Inflammatory macrophage treated with lipopolysaccharide for 1 hour (primary cell): ENCODE measurements at regions not wholly inside any gene's neighbourhood (a gene's known extent, or its start where the extent isn't known, plus 50 kb on each side); places are given as distances from the start of the nearest gene placed in this dataset.

Experiments
- DNase-seq, 2 donors: peaks; one replicate each; pipeline ENCODE4 v3.0.0-alpha.2; 2020 to 2022

GRCh38 chr9:107931071-107931715 lies 441.6 kb upstream of the KLF4 start:
- no peak for DNase-seq

DNA sequence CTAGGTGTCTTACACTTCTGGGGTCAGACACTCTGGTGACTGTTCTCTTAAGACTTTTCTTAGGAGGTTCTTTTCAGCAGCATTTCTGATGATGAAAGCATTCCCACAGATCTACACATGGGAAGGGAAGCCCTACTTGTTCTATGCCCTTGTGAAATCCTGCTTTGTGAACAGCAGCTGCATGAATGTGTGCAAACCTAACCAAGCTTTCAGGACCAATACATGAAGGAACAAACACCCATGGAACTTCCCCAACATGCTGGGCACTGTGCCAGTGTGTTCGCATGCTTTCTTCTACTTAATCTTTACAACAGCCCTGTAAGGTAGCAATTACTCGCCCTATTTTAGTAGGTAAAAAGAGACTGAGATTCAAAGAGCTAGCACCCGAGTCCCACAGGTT lies 439.9 kb upstream of the KLF4 start:
- peak; percentile 85 for DNase-seq

- DNase-seq, result no peak
These were observed 439.3 kb upstream of the KLF4 start for GRCh38 chr9:107928701-107929371.

- no peak for DNase-seq
These were observed 437.7 kb upstream of the KLF4 start for GRCh38 chr9:107927276-107927675.

DNA sequence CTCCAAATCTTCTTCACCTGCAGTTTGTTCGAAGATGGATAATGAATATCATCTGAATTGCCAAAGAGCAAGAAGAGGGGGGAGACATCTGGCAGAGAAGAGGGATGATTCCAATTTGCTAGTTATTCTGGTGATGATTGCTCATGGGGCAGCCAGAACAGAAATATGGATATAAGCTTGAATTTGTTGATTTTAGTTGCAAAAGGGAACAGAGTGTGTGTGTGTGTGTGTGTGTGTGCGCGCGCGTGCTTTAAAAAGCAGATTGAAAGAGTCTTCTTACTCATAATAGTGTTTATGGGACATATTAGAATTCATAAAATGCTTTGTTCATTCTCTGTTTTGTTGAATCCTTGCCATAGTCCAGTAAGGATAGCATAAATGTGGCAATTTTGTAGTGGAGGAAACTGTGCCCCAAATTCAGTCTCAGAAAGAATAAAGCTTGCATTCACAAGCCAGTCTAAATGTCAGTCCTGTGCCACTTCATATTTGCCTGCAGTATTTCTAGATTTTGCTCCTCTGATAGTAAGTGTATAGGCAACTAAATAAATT lies 436.3 kb upstream of the KLF4 start:
- no peak for DNase-seq

DNA sequence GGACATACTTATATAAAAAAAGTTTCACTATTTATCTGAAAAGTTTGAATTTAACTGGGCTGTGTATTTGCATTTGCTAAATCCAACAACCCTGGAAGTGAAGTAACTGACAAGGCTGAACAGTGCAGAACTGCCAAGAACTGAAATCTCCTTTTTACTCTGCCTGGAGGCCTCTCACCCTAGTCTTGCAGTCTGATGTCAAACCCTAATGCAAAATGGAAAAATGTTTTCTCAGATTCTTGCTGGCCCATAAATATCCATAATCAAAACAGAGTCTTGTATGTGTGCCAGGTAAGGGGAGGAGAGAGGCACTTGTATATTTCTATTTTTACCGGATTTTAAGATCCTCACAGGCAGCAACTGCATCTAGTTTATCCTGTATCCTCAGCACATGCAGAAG lies 432.7 kb upstream of the KLF4 start:
- DNase-seq, result no peak

DNA sequence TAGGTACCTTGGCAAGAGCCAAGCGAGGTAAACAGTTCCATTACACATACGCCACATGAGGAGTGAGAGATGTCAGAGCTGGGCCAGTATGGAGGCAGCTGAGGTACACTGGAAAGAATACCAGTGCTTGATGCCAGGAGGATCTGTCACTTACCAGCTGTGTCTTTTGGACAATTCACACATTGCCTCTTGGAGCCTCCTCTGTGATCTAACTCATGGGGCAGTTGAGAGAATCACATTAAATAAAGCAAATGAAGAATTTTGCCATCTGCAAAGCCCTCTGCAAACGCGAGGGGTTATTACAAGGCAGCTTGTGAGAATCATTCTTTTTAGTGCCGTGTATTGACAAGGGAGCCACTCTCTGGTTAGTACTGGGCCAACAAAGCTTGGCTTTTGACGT lies 429.7 kb upstream of the KLF4 start:
- no peak for DNase-seq

DNA sequence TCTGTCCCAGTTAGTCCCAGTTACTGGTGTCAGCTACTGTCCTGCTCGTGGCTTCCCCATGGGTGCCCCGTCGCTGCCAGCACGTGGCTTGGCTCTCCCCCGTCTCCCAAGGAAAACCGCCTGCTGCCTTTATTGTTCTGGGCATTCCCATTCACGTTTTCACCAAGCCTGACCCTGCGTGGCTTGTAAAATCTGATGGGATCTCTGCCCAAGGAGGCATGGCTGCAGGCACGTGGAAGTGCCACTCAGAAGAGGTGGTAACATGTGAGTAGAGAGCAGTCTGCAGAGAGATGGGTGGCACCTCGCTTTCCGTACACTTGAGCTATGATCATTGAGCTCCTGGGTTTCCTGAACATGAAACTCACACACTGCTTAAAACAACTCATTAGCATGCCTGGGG lies 429.2 kb upstream of the KLF4 start:
- DNase-seq, result no peak

GRCh38 chr9:107914151-107914550 lies 424.6 kb upstream of the KLF4 start:
- peak; percentile 38 to 68 for DNase-seq

- DNase-seq, result no peak
These were observed 418.1 kb upstream of the KLF4 start for GRCh38 chr9:107907715-107908114.

DNA sequence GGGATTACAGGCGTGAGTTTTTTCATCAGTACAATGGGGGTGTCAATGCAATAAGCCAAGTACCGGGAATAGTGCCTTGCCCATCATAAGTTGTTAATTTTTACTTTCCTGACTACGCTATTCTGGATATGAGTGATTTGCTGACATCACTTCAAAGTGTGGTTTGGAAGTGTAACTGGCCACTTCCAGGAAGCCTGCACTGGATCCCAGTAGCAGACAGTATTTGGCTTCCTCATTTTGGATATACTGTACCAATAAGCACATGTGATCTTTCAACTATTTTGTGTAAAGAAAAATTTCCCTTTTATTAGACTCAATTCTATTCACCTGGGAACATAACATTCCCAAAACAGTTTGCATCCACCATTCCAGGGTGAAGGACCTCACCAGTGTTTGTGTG lies 417.7 kb upstream of the KLF4 start:
- DNase-seq, result peak; percentile 22 to 47

GRCh38 chr9:107906074-107906473 lies 416.5 kb upstream of the KLF4 start:
- no peak for DNase-seq

GRCh38 chr9:107905308-107906020 lies 415.9 kb upstream of the KLF4 start:
- DNase-seq, result no peak

- no peak for DNase-seq
These were observed 410.4 kb upstream of the KLF4 start for GRCh38 chr9:107899961-107900330.

DNA sequence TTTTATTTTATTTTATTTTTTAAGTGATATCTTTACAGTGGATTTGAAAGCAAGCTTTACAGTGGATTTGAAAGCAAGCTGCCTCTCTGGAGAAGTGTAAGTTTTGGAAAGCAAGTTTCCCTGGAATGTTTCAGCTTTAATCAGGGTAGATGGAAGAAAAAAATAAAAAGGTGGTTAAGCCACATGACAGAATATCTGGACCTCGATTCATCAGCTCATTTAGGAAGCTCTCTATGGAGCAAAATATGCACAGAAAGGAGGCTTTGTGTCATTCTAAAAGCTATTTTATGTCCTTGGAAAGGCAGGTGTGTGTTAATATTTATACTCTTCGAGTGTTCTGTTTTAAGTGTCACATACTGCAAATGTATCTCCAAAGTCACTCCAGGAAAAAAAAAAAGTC lies 409.2 kb upstream of the KLF4 start:
- DNase-seq, result no peak

GRCh38 chr9:107896544-107896943 lies 407.0 kb upstream of the KLF4 start:
- no peak for DNase-seq

DNA sequence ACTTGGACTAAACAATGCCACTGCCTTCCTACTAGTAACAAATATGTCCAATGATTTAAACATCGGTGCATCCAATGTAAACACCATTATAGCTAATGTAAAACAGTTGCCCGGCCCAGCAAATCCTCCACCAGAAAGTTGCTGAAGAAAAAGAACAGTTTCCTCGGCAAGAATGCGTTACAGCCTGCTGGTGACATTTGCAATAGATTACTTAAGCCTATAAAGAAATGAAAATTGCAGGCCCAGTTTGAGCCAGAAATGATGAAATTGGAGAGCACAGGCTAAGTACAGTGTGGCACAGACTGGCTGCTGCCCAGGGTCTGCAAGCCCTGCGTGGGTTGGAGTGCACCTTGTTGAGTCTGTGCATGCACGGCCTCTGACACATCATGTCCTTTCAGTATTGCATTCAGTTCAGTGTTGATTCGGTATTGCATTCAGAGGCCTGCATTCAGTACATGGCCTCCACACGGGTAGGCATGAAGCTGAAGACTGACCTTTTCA lies 406.0 kb upstream of the KLF4 start:
- DNase-seq, result no peak

DNA sequence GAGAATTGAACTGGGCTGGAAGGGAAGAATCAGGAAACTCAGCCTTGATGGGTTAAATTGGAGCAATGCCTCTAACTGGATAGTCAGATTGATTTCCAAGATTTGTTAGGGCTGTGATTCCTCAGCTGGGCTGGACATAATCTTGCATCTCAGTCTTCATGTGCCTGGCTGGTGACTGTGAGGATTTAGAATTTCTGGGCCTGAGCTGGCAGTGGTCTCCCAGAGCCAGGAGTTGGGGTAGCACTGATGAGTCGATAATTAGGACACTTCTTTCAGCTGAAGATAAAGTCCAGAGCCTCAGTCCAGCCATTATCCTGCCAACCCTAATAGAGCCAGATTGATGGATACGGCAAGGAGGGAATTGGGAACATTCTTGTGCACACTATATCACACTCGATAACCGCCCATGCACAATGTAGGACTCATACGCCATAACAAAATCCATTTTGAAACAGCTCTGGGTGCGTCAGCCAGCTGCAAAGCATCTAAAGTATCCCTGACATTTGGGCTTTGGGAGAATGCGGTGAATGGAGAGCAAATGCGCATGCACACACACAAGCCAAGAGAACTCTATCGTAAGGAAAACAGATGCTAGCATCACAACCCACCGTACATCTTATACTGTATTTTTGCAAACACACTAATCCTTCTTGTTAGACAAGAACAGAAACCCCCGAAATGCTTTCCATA lies 405.1 kb upstream of the KLF4 start:
- DNase-seq, result no peak

DNA sequence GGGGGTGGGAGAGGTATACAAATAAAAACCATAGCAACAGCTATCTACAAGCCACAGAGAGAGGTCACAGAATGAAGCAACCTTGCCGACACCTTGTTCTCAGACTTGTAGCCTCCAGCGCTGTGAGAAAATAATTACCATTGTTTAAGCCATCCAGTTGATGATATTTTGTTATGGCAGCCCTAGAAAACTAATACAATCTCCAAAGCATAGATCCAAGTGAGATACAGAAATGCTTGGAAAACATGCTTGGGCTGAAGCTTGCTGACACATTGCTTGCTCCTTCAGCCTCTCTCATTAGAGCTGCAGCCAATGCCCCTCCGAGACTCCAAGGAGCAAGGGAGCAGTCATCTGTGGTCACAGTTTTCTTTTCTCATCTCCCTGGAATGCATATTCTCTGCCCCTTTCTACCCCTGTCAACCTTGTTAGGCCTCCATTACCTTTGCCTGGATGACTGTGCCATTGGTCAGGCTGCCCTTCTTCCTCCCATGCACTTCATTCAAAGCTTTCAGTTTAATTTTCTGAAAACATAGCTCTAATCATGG lies 401.4 kb upstream of the KLF4 start:
- DNase-seq, result no peak

- DNase-seq, result no peak
These were observed 399.2 kb upstream of the KLF4 start for GRCh38 chr9:107888773-107889227.

- DNase-seq, result peak; percentile 23 to 54
These were observed 397.3 kb upstream of the KLF4 start for GRCh38 chr9:107886826-107887225.

DNA sequence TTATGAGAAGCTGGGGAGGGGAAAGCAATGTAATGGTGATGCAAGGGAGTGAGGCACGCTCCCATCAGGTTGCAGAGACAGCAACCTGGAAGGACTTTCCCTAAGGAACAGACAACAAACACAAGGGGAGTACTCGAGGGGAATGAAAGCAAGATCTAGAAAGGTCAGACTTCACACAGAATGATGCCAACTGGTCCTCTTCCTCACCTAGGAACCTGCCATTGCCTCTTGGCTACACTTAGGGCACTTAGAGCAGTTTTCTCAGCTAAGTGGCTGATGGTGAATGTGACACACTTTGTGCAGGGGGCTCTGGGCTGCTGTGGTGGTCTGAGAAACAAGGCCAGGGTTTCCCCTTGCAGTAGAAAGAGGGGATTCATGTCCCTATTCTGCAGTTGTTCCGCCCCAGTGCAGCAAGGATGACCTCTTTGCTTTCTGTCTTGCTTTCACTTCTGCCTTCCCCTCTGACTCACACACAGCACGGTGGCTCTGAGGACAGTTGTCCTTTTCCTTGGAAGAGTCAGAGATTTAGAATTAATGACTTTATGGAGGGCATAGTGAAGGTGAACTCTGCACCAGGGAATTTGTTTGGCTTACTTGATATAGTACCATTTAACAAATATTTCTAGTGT lies 394.0 kb upstream of the KLF4 start:
- peak; percentile 78 for DNase-seq
